ENCODE measurements at regions not wholly inside any gene's neighbourhood (a gene's known extent, or its start where the extent isn't known, plus 50 kb on each side); places are given as distances from the start of the nearest gene placed in this dataset.

DNA sequence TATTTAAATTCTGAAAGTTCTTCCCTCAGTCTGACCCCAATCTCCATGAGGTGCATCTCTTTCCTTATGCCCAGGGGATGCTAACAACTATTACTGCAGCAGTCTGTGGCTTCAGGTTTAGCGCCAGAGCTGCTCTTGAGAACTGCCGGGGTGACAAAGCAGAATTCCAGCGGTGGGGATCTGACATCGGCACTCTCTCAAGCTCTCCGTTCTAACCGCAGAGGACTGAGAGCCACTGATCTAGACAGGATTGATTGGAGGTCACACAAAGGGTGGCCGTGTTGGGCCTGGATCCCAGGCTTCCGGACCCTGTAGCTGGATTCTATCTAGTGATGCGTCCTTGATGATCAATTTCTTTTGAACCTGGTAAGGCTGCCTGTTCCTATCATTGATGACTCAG is 155.6 kb upstream of the TMEM132C start:
- TF ChIP-seq ASH2L (IDR thresholded peaks at IDR 0.05; ENCODE audit: low read length) (no peak), JUND (IDR thresholded peaks at IDR 0.05; ENCODE audit: low read length) (no peak), CTCF (IDR thresholded peaks at IDR 0.05; ENCODE audit: control extremely low read depth in 1 of 3, insufficient read depth in 1 of 3, low read depth in 1 of 3, low read length in 3 of 3) (no peak), USF2 (IDR thresholded peaks at IDR 0.05; ENCODE audit: low read length) (no peak), POLR2A (IDR thresholded peaks at IDR 0.05; ENCODE audit: control extremely low read depth in 1 of 2, low read depth in 2 of 2, low read length in 2 of 2) (no peak), POLR2AphosphoS5 (IDR thresholded peaks at IDR 0.05; ENCODE audit: low read depth, low read length) (no peak), RXRA (IDR thresholded peaks at IDR 0.05; ENCODE audit: insufficient read depth, low read depth, low read length) (no peak)
